ENCODE measurements at regions not wholly inside any gene's neighbourhood (a gene's known extent, or its start where the extent isn't known, plus 50 kb on each side); places are given as distances from the start of the nearest gene placed in this dataset.

GRCh38 chr15:72970933-72971760 is 81.1 kb upstream of the NEO1 start:
- Histone ChIP-seq H3K9me3 (no peaks in the 10 kb centered on the region), H3K4me1 (peaks cover 0 to 8% of the 10 kb centered on the region in 2 donors), H3K36me3 (no peaks in the 10 kb centered on the region), H3K27me3 (no peaks in the 10 kb centered on the region), H3K27ac (peak overlapping the region in 1 of 2 donors; percentile 44), H3K4me3 (peak overlapping the region; percentile 18 to 30)
- no peak for TF ChIP-seq CTCF (IDR thresholded peaks at IDR 0.05)
- DNase-seq (ENCODE audit: low spot score), result no peak

- no peak overlapping the region for H3K4me3 ChIP-seq
- no peak for DNase-seq (ENCODE audit: low spot score)
- no peaks in the 10 kb centered on the region for H3K36me3 ChIP-seq
- H3K27ac ChIP-seq, result no peak overlapping the region
- H3K27me3 ChIP-seq, result no peaks in the 10 kb centered on the region
- peaks cover 0 to 8% of the 10 kb centered on the region in 2 donors for H3K4me1 ChIP-seq
- H3K9me3 ChIP-seq, result no peaks in the 10 kb centered on the region
- TF ChIP-seq CTCF (IDR thresholded peaks at IDR 0.05), result no peak
These were observed 83.7 kb upstream of the NEO1 start for GRCh38 chr15:72968531-72968922.

GRCh38 chr15:72967811-72968530 is 84.3 kb upstream of the NEO1 start:
- no peaks in the 10 kb centered on the region for H3K9me3 ChIP-seq
- no peaks in the 10 kb centered on the region for H3K27me3 ChIP-seq
- H3K4me3 ChIP-seq, result no peak overlapping the region
- TF ChIP-seq CTCF (IDR thresholded peaks at IDR 0.05), result no peak
- H3K36me3 ChIP-seq, result no peaks in the 10 kb centered on the region
- H3K27ac ChIP-seq, result no peak overlapping the region
- no peak for DNase-seq (ENCODE audit: low spot score)
- peaks cover 0 to 8% of the 10 kb centered on the region in 2 donors for H3K4me1 ChIP-seq

- Histone ChIP-seq H3K4me3 (no peak overlapping the region), H3K27ac (no peak overlapping the region), H3K9me3 (no peaks in the 10 kb centered on the region), H3K4me1 (peaks cover 0 to 8% of the 10 kb centered on the region in 2 donors), H3K36me3 (no peaks in the 10 kb centered on the region), H3K27me3 (no peaks in the 10 kb centered on the region)
- TF ChIP-seq CTCF (IDR thresholded peaks at IDR 0.05), result no peak
- DNase-seq (ENCODE audit: low spot score), result no peak
These were observed 84.9 kb upstream of the NEO1 start for GRCh38 chr15:72967397-72967796.

GRCh38 chr15:72966641-72967040 is 85.6 kb upstream of the NEO1 start:
- no peak for DNase-seq (ENCODE audit: low spot score)
- H3K27ac ChIP-seq, result no peak overlapping the region
- H3K4me3 ChIP-seq, result no peak overlapping the region
- no peaks in the 10 kb centered on the region for H3K36me3 ChIP-seq
- no peaks in the 10 kb centered on the region for H3K27me3 ChIP-seq
- H3K4me1 ChIP-seq, result peaks cover 0 to 8% of the 10 kb centered on the region in 2 donors
- H3K9me3 ChIP-seq, result no peaks in the 10 kb centered on the region
- TF ChIP-seq CTCF (IDR thresholded peaks at IDR 0.05), result no peak
